Erythroblast (primary cell): ENCODE measurements at regions not wholly inside any gene's neighbourhood (a gene's known extent, or its start where the extent isn't known, plus 50 kb on each side); places are given as distances from the start of the nearest gene placed in this dataset.
"Not testable (repeated sequence)": the region's sequence is repeated elsewhere in the genome, so short reads cannot be mapped to it uniquely, and the experiment has no call there.

ENCODE experiments used
- GATA1 ChIP-seq: IDR thresholded peaks from 2 replicates; pipeline ENCODE4 v1.6.1; 2011; ENCODE audit warnings: low read depth, mild to moderate bottlenecking, control low read depth, low read length, moderate library complexity
- POLR2A ChIP-seq: IDR thresholded peaks from 2 replicates; pipeline ENCODE4 v1.6.1; 2011; ENCODE audit warnings: mild to moderate bottlenecking, low read length

DNA sequence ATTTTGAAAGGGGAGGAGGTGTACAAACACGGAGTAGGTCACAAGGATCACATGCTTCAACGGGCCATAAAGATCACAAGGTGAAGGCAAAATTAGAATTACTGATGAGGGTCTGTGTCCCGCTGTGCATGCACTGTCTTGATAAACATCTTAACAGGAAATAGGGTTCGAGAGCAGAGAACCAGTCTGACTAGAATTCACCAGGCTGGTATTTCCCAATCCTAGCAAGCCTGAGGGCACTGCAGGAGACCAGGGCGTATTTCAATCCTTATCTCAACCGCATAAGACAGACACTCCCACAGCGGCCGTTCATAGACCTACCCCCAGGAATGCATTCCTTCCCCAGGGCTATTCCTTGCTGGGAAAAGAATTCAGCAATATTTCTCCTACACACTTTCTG lies 80.0 kb upstream of the NUPR2 start:
- not testable (repeated sequence) for TF ChIP-seq POLR2A, GATA1
